ENCODE measurements at regions not wholly inside any gene's neighbourhood (a gene's known extent, or its start where the extent isn't known, plus 50 kb on each side); places are given as distances from the start of the nearest gene placed in this dataset.
"Not testable (repeated sequence)": the region's sequence is repeated elsewhere in the genome, so short reads cannot be mapped to it uniquely, and the experiment has no call there.

DNA sequence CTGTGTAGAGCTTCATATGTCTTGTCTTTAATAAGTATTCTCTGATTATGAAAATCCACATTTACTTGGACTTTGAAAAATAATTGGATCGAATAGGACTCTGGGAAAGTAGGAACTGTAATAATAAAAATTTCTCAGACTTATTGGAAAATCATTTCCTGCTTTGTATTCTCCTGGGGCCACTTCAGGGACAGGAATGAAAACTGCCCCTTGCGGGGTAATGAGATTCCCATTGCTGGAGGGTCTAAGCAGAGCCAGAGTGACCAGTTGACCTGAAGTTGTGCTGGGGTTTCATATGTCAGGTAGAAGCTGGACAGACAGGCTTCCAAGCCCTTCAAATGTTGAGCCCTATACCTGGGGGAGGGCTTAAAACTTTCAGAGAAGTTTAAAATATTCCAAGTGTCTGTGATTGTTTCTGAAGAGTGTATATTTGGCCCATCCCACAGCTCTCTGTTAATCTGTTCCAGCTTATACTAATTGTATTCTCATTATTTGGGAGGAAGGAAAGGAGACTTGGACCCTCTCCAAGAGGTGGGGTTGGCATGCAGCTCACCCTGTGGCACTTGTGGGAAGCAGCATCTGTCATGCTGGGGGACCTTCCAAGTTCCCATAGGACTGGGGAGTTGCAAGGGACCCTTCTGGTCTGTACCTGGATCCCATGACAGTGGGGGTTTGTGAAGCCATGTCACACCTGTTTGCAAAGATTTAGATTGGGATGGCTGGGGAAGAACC lies 268.7 kb upstream of the ATP5MC3 start:
- DNase-seq: no peak

- DNase-seq: no peak
Measured at GRCh38 chr2:175449616-175450015, 268.1 kb upstream of the ATP5MC3 start.

- no peak for DNase-seq
Measured at GRCh38 chr2:175446201-175446600, 264.7 kb upstream of the ATP5MC3 start.

- no peak for DNase-seq
Measured at GRCh38 chr2:175445281-175445680, 263.8 kb upstream of the ATP5MC3 start.

GRCh38 chr2:175442441-175442840 lies 260.9 kb upstream of the ATP5MC3 start:
- DNase-seq: no peak

GRCh38 chr2:175441181-175441761 lies 259.8 kb upstream of the ATP5MC3 start:
- no peak for DNase-seq

DNA sequence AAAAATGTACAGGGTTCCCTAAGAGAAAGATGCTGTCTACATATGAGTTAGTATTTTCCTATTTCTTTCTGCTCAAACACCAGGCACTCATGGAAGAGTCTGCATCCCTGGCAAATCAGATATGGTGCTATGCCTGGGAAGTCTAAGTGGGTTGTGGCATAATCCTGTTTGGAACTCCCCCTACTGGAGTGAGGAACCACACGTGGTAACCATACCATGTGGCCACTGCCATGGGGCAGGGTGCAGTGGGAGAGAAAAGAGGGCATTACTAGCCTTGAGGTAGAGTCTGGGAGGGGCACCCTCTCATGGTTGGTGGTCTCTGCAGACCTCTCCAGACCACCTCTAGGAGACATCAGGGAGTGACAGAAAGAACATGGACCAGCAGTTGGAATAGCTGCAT lies 257.9 kb upstream of the ATP5MC3 start:
- no peak for DNase-seq

- no peak for DNase-seq
Measured at GRCh38 chr2:175437167-175437566, 255.7 kb upstream of the ATP5MC3 start.

- DNase-seq: no peak
Measured at GRCh38 chr2:175436076-175436475, 254.6 kb upstream of the ATP5MC3 start.

DNA sequence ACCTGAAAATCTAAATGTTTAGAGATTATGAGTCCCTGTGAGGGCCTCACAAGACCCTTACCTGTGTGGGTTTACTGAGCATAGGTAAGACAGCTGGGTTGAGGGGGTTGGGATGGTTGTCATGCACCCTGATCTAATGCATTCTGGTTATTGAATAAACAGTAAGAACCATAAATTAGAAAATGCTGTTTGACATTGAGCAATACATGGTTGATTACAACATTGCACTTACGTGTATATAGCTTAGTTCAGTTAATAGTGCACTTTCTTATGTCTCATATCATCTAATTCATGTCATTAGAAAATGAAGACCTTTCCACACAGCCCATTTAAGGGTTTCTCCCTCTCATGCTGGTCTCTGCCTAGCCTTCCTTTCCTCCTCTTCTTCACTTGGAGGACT lies 253.5 kb upstream of the ATP5MC3 start:
- DNase-seq: no peak

DNA sequence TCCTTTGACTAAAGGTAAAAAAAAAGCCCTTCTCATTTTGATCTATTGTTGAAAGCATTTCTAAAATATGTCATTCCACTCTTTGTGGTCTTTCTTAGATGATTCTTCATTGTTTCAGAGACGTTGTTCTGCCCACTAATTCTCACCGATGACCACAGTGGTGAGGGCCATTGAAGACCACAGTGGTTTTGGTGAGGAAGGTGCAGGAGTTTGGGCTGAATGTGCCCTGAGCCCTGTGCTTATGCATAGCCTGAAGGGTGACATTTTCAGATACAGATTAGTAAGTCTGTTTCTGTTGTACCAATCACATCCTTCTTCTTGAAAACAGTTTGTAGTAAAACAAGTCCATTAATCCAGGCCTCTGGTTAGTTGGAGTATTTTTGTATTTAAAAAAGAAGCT lies 251.3 kb upstream of the ATP5MC3 start:
- no peak for DNase-seq

DNA sequence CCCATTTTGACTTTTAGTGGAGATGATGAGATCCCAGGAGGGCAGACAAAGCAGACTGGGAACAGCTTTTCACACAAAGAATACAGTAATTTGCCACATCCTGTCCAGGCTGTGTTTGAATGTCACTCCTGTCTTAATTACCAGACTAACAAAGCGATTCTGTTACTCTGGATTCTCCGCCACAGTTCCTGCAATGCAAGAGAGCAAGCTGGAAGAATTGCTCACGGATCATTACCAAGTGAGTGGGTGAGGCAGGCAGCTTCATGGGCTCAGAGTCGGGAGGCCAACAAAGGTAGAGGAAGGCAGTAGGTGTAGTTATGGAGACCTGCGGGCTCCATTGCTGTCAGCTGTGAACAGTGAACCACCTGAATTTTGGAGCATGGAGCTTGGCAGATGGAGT lies 250.5 kb upstream of the ATP5MC3 start:
- DNase-seq: no peak

- DNase-seq: no peak
Measured at GRCh38 chr2:175431101-175431946, 249.8 kb upstream of the ATP5MC3 start.

GRCh38 chr2:175430236-175430635 lies 248.7 kb upstream of the ATP5MC3 start:
- DNase-seq: no peak

GRCh38 chr2:175418224-175418835 lies 236.8 kb upstream of the ATP5MC3 start:
- DNase-seq: no peak

DNA sequence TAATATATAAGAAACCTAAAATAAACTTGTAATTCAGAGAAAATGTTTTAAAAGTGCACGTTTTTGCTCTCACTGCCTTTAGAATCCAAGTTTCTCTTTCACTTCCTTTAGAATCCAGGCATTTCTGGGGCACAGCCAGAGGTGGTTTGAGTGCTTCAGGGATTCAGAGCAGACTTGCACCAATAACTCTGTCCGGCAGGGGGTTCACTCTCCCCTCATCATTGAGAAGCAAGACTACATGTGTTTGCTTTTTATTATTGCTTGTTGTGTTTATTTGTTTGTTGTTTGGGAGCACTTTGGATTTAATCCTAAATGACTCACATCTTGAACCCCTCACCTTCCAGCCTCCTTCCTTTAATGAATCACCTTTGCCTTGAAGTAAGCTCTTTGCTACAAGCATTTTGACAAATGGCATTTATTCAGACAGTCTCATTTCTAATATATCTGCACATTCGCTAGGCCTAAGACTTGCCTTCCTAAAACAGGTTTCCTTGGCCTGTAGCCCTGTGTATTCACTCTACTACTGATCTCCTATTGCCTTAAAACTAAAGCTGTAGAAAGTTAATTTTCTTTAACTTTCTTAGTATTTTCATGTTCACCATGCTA lies 233.5 kb upstream of the ATP5MC3 start:
- DNase-seq: peak; percentile 81

DNA sequence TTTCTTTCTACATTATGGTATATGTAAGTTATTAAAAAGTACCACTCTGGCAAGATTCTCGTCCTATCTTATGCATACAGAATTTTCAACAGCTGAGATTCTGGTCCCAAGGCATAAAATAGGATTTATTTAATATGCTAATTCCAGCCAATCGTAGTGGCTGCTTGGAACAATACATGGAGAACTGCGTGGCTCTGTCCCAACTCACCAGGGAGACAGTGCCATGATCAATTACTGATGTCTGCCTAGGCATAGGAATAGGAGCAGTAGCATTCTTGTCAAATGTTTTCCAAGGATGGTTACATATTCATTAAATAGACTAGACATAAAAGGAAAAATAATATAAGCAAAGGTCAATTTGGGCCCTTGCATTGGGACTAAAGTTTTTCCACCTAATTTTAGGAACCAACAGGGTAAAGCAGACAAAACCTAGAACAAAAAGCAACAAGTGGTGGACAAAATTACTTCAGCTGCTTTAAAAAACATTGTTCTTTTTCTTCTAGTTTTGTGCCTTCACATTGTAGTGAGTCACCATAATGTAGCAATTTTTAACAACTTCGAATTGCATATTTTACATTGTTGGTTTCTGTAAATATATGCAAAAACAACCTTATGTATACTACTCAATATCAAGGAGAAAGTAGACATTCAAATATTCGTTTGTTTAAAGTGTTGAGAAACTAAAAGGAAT lies 232.8 kb upstream of the ATP5MC3 start:
- no peak for DNase-seq

DNA sequence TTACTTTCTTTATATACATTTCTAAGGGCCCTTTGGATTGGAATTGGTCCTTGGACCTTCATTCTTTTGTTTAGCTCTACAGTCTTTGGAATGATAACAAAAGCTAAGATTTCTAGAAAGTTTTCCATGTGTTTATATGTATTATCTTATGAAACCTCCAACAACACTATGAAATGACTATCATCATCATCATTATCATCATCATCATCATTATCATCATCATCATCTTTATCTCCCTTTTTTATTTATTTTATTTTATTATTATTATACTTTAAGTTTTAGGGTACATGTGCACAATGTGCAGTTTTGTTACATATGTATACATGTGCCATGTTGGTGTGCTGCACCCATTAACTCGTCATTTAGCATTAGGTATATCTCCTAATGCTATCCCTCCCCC lies 229.4 kb upstream of the ATP5MC3 start:
- not testable (repeated sequence) for DNase-seq

- DNase-seq: no peak
Measured at GRCh38 chr2:175404839-175405238, 223.3 kb upstream of the ATP5MC3 start.

GRCh38 chr2:175403599-175404221 lies 222.2 kb upstream of the ATP5MC3 start:
- DNase-seq: no peak

GRCh38 chr2:175402571-175402970 lies 221.1 kb upstream of the ATP5MC3 start:
- DNase-seq: no peak

GRCh38 chr2:175401956-175402469 lies 220.5 kb upstream of the ATP5MC3 start:
- no peak for DNase-seq

Data from femur (tissue), 1 donor.